ENCODE measurements at regions not wholly inside any gene's neighbourhood (a gene's known extent, or its start where the extent isn't known, plus 50 kb on each side); places are given as distances from the start of the nearest gene placed in this dataset.

DNA sequence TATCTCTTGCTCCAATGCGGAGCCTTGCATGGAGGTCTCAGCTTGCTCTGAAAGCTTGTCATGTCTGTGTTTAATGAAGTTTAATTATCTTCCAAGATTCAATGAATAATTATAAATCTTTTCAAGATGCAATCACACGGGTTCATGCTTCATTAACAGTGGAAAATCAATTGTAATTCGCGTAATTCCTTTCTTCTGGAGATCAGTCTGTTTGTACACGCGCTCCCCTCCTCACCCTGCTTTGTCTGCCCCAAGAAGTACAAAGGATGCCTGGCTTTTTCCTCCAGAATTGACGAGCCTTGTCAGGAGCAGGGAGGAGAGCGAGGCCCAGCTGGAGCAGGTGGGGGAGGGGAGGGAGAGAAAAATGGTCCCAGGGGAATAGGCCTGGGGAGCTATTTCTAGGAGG is 65.0 kb upstream of the DISP3 start:
- DNase-seq (ENCODE audit: low read depth), result no peak

DNA sequence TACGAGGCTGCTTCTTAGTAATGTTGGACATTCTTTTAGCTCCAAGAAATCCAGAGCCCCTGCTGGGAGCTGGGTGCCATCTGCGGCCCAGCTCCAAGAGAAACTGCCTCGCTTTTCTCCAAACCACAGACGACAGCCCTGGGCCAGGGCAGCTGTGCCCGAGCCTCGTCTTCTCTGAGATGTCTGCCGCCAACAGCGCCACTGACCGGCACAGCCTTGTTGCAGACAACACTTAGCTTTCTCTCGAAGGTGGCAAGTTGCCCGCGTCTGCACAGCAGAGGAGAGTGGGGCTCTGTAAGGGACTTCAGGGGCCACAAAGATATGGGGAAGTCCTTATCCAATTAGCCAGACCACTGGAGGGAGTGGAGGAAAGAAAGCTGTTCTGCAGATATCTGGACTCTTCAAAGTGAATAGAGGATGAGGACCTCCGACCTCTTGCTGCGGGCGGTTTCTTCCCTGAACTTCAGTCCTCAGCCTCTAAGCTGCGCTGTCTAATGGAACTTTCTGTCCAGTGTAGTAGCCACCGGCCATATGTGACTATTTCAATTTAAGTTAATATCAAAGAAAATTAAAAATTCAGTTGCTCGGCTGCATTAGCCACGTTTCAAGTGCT is 63.9 kb upstream of the DISP3 start:
- DNase-seq (ENCODE audit: low read depth), result no peak

DNA sequence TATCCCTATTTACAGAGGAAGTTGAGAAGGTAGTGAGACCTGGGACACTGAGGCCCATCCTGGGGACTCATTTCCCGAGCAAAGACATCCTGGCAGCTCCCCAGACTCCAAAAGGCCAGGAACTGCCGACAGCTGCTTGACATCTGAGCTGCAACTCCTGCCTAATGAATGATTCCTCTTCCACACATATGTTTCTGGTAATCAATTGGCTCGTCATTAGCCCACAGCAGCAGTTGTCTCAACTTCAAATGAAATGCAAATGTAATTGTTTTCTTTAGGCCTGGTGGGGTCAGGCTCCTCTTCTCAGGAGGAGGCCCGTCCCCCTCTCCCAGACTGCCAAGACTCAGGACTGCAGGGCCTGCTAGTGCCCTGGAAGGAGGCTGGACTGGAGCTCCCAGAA is 61.8 kb upstream of the DISP3 start:
- DNase-seq (ENCODE audit: low read depth), result peak; percentile 11

DNA sequence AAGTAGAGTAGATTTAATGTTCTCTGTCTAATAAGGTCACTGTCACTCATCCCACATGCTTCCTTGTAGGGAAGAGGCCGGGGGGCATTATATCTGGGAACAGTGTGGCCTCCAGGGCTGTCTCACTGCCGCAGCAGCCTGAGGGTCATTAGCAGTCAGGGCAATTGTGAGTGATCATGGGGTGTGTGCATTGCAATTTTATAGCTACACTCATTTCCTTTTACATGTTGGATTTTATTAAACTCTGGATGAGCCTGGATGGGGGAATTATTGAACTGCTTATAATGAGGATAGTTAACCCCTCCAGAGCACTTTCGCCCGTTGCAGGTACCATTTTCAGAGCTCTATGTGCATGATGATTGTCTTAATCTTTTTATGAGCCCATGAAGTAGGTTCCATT is 60.9 kb upstream of the DISP3 start:
- no peak for DNase-seq (ENCODE audit: low read depth)

DNA sequence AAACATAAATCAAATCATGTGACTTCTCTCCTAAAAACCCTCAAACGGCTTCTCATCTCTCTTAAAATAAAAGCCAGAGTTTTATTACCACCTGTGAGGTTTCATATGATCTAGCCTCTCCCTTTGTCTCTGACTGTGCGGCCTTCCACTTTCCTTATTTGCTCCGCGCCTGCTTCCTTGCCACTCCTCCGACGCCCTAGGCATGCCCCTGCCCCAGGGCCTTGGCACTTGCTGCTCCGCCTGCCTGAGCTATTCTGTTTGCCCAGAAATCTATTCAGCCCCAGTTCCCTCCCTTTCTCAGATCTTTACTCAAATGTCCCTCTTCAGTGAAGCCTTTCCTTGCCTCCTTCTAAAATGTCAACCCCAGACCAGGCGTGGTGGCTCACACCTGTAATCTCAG is 57.5 kb upstream of the DISP3 start:
- no peak for DNase-seq (ENCODE audit: low read depth)

DNA sequence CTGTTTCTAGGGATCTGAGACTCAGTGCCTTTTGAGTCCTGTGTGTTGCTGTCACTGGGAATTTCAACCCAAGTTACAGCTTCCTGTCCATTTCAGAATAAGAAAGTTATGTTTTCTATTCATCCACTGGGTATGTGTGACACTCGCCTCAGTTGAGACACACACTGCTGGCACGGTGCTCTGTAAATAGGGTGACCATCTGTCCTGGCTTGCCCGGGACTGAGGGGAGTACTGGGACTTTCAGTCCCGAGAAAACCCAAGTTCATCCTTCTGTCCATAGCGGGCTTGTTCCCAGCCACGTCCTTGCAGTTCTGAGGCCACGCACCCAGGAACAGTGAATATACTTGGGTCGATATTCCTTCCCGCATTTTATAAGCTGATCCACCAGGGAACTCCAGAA is 56.3 kb upstream of the DISP3 start:
- no peak for DNase-seq (ENCODE audit: low read depth)

DNA sequence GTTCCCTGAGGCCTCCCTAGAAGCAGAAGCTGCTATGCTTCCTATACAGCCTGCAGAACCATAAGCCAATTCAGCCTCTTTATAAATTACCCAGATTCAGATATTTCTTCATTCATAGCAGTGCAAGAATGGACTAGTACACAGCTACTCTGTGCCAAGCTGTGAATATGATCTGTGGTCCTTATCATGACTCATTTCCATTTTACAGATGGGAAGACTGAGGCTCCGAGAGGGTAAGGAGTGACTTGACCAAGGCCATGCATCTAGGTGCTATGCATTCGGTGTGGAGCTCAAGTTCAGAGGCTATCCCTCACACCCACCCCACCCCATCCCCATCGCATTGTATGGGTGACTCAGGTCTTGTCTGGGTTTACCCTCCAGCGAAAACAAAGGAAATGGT is 52.3 kb upstream of the DISP3 start:
- DNase-seq (ENCODE audit: low read depth), result no peak

DNA sequence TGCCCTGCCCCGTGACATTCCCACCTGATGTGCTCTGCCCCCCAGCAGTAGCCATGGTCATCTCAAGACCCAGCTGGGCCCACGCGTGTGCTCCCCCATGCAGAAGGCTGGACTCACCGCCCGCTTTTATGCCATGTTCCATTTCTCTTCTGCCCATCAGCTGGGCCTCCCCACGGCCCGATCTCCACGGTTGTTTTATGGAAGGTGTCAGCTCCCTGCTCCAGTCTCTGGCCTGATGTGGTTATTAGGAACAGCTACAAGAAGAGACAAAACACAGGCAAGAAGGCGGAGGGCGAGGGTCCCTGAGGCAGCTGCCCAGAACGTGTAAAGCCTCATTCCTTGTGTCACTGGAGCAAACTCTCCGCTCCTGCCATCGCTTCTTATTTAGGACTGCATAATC is 50.2 kb upstream of the DISP3 start:
- DNase-seq (ENCODE audit: low read depth), result no peak

Data from forelimb muscle (tissue), 1 donor.